Activated naive CD4-positive, alpha-beta T cell treated with anti-CD3 and anti-CD28 coated beads, Interleukin-2, amount 50 U/mL, for 72 hours (primary cell): ENCODE measurements at regions not wholly inside any gene's neighbourhood (a gene's known extent, or its start where the extent isn't known, plus 50 kb on each side); places are given as distances from the start of the nearest gene placed in this dataset.

ENCODE experiments used
- ATAC-seq, 2 donors: fragments of 150-1000 bp; cut with Tn5 transposase; 2 replicates each; pipeline ENCODE4 v1.10.0; 2021; ENCODE audit warnings: mild to moderate bottlenecking in 2 of 2, moderate library complexity in 2 of 2
- DNase-seq, 2 donors: peaks; one replicate each; pipeline ENCODE4 v3.0.0; 2021 to 2022; ENCODE audit warnings: low spot score in 2 of 2
- H3K27ac Mint-ChIP-seq, 2 donors: one replicate each; pipeline ENCODE4 v1.8.0; 2022; ENCODE audit warnings: mild to moderate bottlenecking in 2 of 2, mixed read lengths in 2 of 2
- H3K36me3 Mint-ChIP-seq, 2 donors: one replicate each; pipeline ENCODE4 v1.8.0; 2022; ENCODE audit warnings: mixed read lengths in 2 of 2
- H3K9me3 Mint-ChIP-seq, 2 donors: one replicate each; pipeline ENCODE4 v1.8.0; 2022; ENCODE audit warnings: mixed read lengths in 2 of 2

DNA sequence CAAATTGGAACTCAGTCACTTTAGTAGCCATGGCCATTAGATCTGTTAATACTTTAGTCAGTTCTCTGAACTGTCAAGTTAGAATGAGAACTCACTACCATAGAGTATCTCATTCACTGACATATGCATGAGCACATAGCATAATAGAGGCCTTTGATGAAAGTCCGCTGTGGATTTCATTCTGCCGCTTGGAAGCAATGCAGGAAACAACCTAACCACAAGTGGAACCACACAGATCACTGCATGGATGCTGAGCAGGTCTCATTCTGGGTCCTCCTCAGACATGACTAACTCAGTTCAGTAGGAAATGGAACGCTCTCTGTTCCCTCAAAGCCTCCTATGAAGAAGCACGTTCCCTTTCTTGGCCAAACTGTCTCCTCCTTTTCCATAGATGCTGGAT is 1624.8 kb upstream of the TENM3 start:
- DNase-seq (no peak), ATAC-seq (no peak)
- Mint-ChIP-seq H3K9me3 (no peaks in the 10 kb centered on the region), H3K36me3 (no peaks in the 10 kb centered on the region), H3K27ac (no peak overlapping the region)

DNA sequence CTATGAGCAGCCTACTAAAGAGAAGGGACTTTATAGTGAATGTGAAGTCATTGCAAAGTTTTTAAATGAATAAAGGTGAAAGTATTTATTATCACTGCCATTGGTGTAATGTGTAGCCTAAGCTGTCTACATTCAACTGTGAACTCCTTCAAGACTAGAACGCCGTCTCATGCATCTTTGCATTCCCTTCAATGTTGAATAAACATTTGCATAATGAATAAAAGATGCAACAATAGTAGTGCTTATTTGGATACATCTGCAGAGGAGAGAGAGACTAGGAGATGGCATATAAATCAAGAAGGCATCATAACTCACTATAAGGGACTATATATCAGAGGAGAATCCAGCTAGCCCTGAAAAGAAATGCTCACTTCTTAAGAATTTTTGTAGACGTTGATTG is 1623.8 kb upstream of the TENM3 start:
- H3K27ac Mint-ChIP-seq: no peak overlapping the region

GRCh38 chr4:180622254-180622653 is 1620.9 kb upstream of the TENM3 start:
- ATAC-seq (no peak), DNase-seq (no peak)
- Mint-ChIP-seq H3K9me3 (no peaks in the 10 kb centered on the region), H3K27ac (no peak overlapping the region), H3K36me3 (no peaks in the 10 kb centered on the region)

More for the DNA sequence above, 1623.8 kb upstream of the TENM3 start:
- ATAC-seq (no peak), DNase-seq (no peak)
- no peaks in the 10 kb centered on the region for H3K36me3 Mint-ChIP-seq
- H3K9me3 Mint-ChIP-seq: no peaks in the 10 kb centered on the region

DNA sequence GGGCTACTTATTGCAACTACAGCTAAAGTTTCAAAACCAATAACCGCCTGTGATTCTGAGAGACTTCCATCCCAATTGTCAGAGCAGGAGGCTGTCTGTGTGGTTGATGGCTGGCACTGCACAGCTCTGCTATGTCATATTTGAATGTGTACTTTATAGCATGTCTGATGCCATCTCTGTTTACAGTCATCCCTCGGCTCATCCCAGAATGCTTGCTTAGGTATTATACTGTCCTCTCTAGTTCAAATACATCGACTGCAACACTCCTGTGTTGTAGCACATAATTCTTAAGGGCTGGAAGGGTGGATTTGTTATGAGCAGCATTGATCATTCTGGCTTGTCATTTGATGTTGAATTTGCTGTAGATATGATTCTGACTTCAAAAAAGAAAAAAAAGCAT is 1617.5 kb upstream of the TENM3 start:
- Mint-ChIP-seq H3K27ac (no peak overlapping the region), H3K9me3 (no peaks in the 10 kb centered on the region), H3K36me3 (no peaks in the 10 kb centered on the region)
- DNase-seq: no peak
- ATAC-seq: no peak

GRCh38 chr4:180630012-180630665 is 1613.1 kb upstream of the TENM3 start:
- Mint-ChIP-seq H3K36me3 (no peaks in the 10 kb centered on the region), H3K9me3 (no peaks in the 10 kb centered on the region), H3K27ac (no peak overlapping the region)
- DNase-seq: no peak
- ATAC-seq: no peak

GRCh38 chr4:180634306-180634705 is 1608.9 kb upstream of the TENM3 start:
- ATAC-seq (no peak), DNase-seq (no peak)
- no peaks in the 10 kb centered on the region for H3K9me3 Mint-ChIP-seq
- no peak overlapping the region for H3K27ac Mint-ChIP-seq
- no peaks in the 10 kb centered on the region for H3K36me3 Mint-ChIP-seq

- no peak for ATAC-seq
- DNase-seq: no peak
- Mint-ChIP-seq H3K36me3 (no peaks in the 10 kb centered on the region), H3K9me3 (peaks cover 0 to 4% of the 10 kb centered on the region in 2 donors), H3K27ac (no peak overlapping the region)
Observed at GRCh38 chr4:180635281-180635680, 1607.9 kb upstream of the TENM3 start.

DNA sequence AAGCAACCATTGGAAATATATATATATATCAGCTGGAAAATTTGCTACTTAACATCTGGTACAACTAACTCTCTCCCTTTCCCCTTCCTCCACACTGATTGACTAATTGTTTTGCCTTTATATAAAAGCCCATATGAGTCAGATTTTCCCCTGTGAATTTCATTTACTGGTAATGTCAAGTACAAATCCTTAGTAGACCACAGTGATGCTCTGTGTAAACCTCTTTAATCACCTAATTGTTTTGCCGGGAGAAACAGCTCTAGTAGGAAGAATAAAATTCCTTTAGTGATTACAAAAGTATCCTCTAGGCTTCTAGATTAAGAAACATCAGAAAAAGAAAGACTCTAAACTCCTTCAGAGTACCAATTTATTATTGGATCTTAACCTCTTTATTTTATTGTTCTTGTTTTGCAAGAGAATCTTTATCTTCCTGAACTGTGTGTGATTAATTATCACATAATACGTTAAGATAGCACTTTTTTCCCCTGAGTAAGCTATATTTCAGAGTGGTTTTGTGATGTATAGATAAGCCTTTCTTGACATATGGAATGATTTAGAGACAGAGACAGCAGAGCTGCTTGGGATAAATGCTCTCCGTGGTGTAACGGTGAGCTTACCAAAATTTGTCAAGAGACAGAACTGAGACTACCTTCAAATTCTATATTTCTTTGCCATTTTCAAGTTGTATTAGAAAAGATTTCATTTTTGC is 1606.4 kb upstream of the TENM3 start:
- ATAC-seq (no peak), DNase-seq (no peak)
- H3K27ac Mint-ChIP-seq: no peak overlapping the region
- no peaks in the 10 kb centered on the region for H3K36me3 Mint-ChIP-seq
- peaks cover 0 to 4% of the 10 kb centered on the region in 2 donors for H3K9me3 Mint-ChIP-seq

DNA sequence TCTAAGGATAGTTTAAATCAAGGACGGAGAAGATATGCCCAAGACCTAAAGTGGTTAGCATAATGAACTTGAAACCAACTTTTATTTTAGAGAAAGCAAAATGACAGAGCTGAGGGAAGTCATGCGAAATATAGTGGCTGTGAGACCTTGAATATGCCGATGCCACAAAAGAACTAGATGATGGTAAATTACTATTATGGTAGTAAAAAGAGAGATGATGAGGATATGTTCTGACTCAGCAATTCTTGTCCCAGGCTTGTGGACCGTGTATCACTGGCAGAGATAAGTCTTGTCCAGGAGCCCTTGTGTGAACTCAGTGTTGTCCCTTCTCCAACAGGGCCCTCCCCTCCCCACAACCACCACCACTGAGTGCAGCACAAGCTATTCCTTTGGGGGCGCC is 1605.6 kb upstream of the TENM3 start:
- no peaks in the 10 kb centered on the region for H3K36me3 Mint-ChIP-seq
- ATAC-seq (no peak), DNase-seq (no peak)
- H3K27ac Mint-ChIP-seq: no peak overlapping the region
- peaks cover 0 to 4% of the 10 kb centered on the region in 2 donors for H3K9me3 Mint-ChIP-seq

GRCh38 chr4:180640193-180640592 is 1603.0 kb upstream of the TENM3 start:
- no peak overlapping the region for H3K27ac Mint-ChIP-seq
- no peaks in the 10 kb centered on the region for H3K36me3 Mint-ChIP-seq

GRCh38 chr4:180641495-180641894 is 1601.7 kb upstream of the TENM3 start:
- ATAC-seq (no peak), DNase-seq (no peak)
- Mint-ChIP-seq H3K9me3 (peaks cover 0 to 4% of the 10 kb centered on the region in 2 donors), H3K27ac (no peak overlapping the region), H3K36me3 (no peaks in the 10 kb centered on the region)

More at GRCh38 chr4:180640193-180640592, 1603.0 kb upstream of the TENM3 start:
- peaks cover 0 to 4% of the 10 kb centered on the region in 2 donors for H3K9me3 Mint-ChIP-seq
- DNase-seq (no peak), ATAC-seq (no peak)

GRCh38 chr4:180642732-180643131 is 1600.5 kb upstream of the TENM3 start:
- Mint-ChIP-seq H3K27ac (no peak overlapping the region), H3K9me3 (peaks cover 0 to 4% of the 10 kb centered on the region in 2 donors), H3K36me3 (no peaks in the 10 kb centered on the region)
- DNase-seq: no peak
- no peak for ATAC-seq

DNA sequence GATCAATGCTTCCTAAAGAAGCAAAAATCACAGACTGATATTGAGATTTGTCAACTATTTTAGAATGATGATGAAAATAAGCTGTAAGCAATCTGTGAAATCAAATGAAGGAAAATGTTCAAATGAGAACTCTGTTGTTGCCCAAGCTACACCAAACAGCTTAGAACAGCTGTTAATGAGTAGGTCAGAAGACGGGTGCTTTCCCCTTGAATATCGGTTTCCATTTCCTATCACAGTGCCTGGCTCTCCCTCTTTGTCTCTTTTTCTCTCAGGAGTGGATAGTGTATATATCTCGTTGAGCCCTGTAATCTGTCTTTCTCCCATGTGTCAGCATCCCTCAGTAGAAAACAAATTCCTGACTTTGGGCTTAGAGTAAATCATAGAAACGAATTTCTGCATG is 1592.9 kb upstream of the TENM3 start:
- DNase-seq (no peak), ATAC-seq (no peak)
- Mint-ChIP-seq H3K27ac (no peak overlapping the region), H3K9me3 (no peaks in the 10 kb centered on the region), H3K36me3 (no peaks in the 10 kb centered on the region)

- Mint-ChIP-seq H3K36me3 (no peaks in the 10 kb centered on the region), H3K27ac (no peak overlapping the region), H3K9me3 (no peaks in the 10 kb centered on the region)
- DNase-seq: no peak
- ATAC-seq: no peak
Observed at GRCh38 chr4:180652533-180652932, 1590.7 kb upstream of the TENM3 start.

DNA sequence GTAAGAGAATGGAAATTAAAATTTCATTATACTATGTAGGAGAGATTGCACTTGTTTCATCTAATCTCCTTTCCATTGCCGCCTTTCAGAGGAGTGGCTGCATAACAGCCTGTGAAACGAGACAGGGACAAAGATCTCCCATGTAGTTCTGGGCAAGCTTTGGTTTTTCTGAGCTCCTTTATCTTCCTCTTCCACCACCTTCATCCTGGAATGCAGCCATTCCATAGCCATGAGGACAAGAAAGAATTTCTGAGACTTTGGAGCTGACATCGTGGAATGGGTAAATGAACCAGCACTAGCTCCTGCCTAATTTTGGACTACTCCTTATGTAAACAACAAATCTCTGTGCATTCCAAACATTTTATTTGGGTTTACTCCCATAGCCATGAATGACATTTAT is 1587.3 kb upstream of the TENM3 start:
- DNase-seq (no peak), ATAC-seq (no peak)
- Mint-ChIP-seq H3K9me3 (no peaks in the 10 kb centered on the region), H3K36me3 (no peaks in the 10 kb centered on the region), H3K27ac (no peak overlapping the region)

DNA sequence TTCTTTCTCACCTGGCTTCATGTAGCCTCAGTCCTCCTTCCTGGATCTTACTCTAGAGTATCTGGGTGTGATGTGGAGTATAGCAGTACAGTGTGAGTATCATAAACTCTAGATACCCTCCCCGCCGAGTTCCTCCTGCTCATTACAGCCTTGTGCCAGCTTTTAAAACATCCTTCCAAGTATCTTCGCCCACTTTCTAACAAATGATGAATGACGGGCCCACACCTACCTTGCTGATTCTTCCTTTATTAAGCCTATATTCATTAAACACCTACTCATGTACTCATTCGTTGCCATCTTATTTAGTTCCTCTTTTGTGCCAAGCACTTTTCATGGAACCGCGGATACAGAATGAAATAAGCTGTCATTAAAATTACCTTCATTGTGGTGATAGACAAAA is 1585.3 kb upstream of the TENM3 start:
- ATAC-seq: no peak

GRCh38 chr4:180664766-180665368 is 1578.3 kb upstream of the TENM3 start:
- ATAC-seq: peak; percentile 53 to 55
- Mint-ChIP-seq H3K9me3 (no peaks in the 10 kb centered on the region), H3K36me3 (no peaks in the 10 kb centered on the region), H3K27ac (no peak overlapping the region)
- peak in 1 of 2 donors; percentile 65 for DNase-seq

More for the DNA sequence above, 1585.3 kb upstream of the TENM3 start:
- no peaks in the 10 kb centered on the region for H3K36me3 Mint-ChIP-seq
- H3K27ac Mint-ChIP-seq: no peak overlapping the region
- H3K9me3 Mint-ChIP-seq: no peaks in the 10 kb centered on the region
- no peak for DNase-seq

GRCh38 chr4:180665481-180665880 is 1577.7 kb upstream of the TENM3 start:
- no peak for ATAC-seq
- Mint-ChIP-seq H3K36me3 (no peaks in the 10 kb centered on the region), H3K9me3 (no peaks in the 10 kb centered on the region), H3K27ac (no peak overlapping the region)
- no peak for DNase-seq
